ENCODE measurements at regions not wholly inside any gene's neighbourhood (a gene's known extent, or its start where the extent isn't known, plus 50 kb on each side); places are given as distances from the start of the nearest gene placed in this dataset.

GRCh38 chr1:219434285-219434922 is 178.5 kb downstream of the ZC3H11B start:
- in situ Hi-C loops (cut with HindIII; ENCODE audit: low pct_unique_long_range_greater_than_20kb, low sequenced_read_pairs), result no loop called here
- DNase-seq (ENCODE audit: low read depth in 1 of 2, low spot score in 1 of 2), result no peak
- no peak for TF ChIP-seq JUND (IDR thresholded peaks at IDR 0.05; ENCODE audit: low read depth)

- DNase-seq (ENCODE audit: low read depth in 1 of 2, low spot score in 1 of 2), result no peak
- in situ Hi-C loops (cut with HindIII; ENCODE audit: low pct_unique_long_range_greater_than_20kb, low sequenced_read_pairs), result no loop called here
- TF ChIP-seq JUND (IDR thresholded peaks at IDR 0.05; ENCODE audit: low read depth), result no peak
Observed at GRCh38 chr1:219433496-219434131, 179.3 kb downstream of the ZC3H11B start.

- in situ Hi-C loops (cut with HindIII; ENCODE audit: low pct_unique_long_range_greater_than_20kb, low sequenced_read_pairs), result no loop called here
- TF ChIP-seq JUND (IDR thresholded peaks at IDR 0.05; ENCODE audit: low read depth), result no peak
- peak in 1 of 2 experiments; percentile 10 for DNase-seq (ENCODE audit: low read depth in 1 of 2, low spot score in 1 of 2)
Observed at GRCh38 chr1:219433001-219433400, 179.9 kb downstream of the ZC3H11B start.

DNA sequence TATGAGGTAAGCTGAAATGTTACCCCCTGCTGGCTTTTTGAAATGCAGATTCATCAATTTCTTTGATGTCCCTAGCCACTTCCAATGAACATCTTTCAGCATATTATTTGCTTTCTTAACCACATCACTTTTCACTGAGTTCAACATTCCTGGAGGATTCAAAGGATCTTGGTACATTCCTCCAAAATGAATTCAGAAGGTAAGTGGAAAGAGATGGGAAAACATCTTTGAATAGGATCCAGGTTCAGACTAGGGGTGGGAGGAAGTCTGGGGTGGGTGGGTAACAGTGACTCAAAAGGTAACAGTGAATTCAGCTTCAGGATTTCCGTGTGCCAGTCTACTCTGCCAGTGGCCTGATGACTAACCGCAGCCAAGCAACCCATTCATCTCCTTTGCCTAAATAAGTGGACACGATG is 180.7 kb downstream of the ZC3H11B start:
- TF ChIP-seq JUND (IDR thresholded peaks at IDR 0.05; ENCODE audit: low read depth), result no peak
- no peak for DNase-seq (ENCODE audit: low read depth in 1 of 2, low spot score in 1 of 2)
- in situ Hi-C loops (cut with HindIII; ENCODE audit: low pct_unique_long_range_greater_than_20kb, low sequenced_read_pairs), result no loop called here

DNA sequence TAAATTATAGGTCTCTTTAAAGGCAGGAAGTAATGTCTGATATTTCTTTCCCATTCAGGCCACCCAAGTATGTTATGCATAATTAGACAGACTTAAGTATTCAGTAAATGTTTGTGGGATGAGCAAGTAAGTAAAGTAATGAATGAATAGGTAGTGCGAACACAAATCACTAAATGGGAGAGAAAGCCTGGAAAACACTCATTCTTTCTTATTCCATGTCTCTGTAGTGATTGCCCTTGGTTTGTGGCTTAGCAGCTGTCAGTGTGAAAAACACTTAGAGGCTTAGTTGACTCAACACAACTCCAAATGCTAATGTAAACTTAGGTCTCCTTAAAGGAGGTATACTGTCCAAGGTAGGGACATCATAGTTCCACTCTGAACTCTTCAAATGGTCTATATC is 182.5 kb downstream of the ZC3H11B start:
- no peak for TF ChIP-seq JUND (IDR thresholded peaks at IDR 0.05; ENCODE audit: low read depth)
- no peak for DNase-seq (ENCODE audit: low read depth in 1 of 2, low spot score in 1 of 2)
- in situ Hi-C loops (cut with HindIII; ENCODE audit: low pct_unique_long_range_greater_than_20kb, low sequenced_read_pairs), result no loop called here

DNA sequence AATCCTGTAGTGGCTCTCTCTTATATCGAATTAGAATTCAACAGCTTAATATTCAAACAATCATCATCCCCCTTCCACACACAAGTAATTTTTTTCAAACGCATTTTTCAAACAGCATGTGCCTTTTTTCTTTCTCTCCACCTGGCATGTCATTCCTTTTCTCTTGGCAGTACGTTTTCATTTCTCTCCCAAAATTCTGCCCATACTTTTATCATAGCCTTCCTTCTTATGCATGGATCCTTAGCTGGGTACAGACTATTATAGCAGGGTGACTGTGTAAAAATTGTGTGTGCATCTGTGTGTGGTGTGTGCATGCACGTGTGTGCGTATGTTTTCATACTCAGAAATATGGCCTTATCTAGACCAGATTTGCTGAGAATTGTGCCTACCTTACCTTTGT is 184.3 kb downstream of the ZC3H11B start:
- DNase-seq (ENCODE audit: low read depth in 1 of 2, low spot score in 1 of 2), result no peak
- in situ Hi-C loops (cut with HindIII; ENCODE audit: low pct_unique_long_range_greater_than_20kb, low sequenced_read_pairs), result no loop called here

GRCh38 chr1:219427989-219428388 is 184.9 kb downstream of the ZC3H11B start:
- in situ Hi-C loops (cut with HindIII; ENCODE audit: low pct_unique_long_range_greater_than_20kb, low sequenced_read_pairs), result no loop called here
- DNase-seq (ENCODE audit: low read depth in 1 of 2, low spot score in 1 of 2), result no peak
- no peak for TF ChIP-seq JUND (IDR thresholded peaks at IDR 0.05; ENCODE audit: low read depth)

More for the DNA sequence above, 184.3 kb downstream of the ZC3H11B start:
- TF ChIP-seq JUND (IDR thresholded peaks at IDR 0.05; ENCODE audit: low read depth), result no peak

- no peak for TF ChIP-seq JUND (IDR thresholded peaks at IDR 0.05; ENCODE audit: low read depth)
- no peak for DNase-seq (ENCODE audit: low read depth in 1 of 2, low spot score in 1 of 2)
- in situ Hi-C loops (cut with HindIII; ENCODE audit: low pct_unique_long_range_greater_than_20kb, low sequenced_read_pairs), result no loop called here
Observed at GRCh38 chr1:219427403-219427802, 185.5 kb downstream of the ZC3H11B start.

DNA sequence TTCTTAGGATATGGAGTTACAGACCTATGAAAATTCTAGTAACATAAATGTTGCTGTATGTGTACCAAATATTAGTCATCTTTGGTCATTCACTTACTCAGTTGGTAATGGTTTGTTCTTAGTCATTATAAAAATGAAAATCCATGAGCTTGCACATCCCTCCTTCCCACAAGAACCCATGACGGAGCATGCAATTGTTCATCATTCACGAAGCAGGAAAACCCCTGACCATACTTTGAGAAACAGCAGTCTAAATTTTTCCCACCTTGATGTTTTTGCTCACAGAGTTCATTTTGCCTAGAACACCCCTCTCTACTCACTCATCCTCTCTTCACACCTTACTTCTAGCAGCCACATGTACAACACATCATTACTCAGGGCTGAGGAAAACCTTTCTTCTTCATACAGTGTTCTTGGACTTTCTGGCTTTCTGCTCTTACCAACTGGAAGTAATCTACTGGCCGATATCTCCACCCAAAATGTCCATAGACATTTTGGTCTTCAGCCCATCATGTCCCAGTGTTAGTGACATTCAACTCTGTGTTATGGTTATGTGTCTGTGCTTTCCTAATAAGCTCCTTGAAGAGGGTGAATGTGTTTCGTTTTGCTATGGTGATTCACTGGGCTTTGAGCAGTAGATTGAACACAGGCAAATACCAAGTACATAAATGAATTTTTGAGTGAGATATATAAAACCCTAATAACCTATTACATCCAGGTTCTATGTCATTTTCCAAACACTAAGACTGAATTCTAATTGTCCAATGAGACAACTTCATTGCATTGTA is 189.9 kb downstream of the ZC3H11B start:
- TF ChIP-seq JUND (IDR thresholded peaks at IDR 0.05; ENCODE audit: low read depth), result no peak
- in situ Hi-C loops (cut with HindIII; ENCODE audit: low pct_unique_long_range_greater_than_20kb, low sequenced_read_pairs), result no loop called here
- DNase-seq (ENCODE audit: low read depth in 1 of 2, low spot score in 1 of 2), result no peak

GRCh38 chr1:219420913-219421312 is 192.0 kb downstream of the ZC3H11B start:
- in situ Hi-C loops (cut with HindIII; ENCODE audit: low pct_unique_long_range_greater_than_20kb, low sequenced_read_pairs), result no loop called here
- DNase-seq (ENCODE audit: low read depth in 1 of 2, low spot score in 1 of 2), result no peak
- TF ChIP-seq JUND (IDR thresholded peaks at IDR 0.05; ENCODE audit: low read depth), result no peak

GRCh38 chr1:219419860-219420259 is 193.0 kb downstream of the ZC3H11B start:
- in situ Hi-C loops (cut with HindIII; ENCODE audit: low pct_unique_long_range_greater_than_20kb, low sequenced_read_pairs), result no loop called here
- no peak for DNase-seq (ENCODE audit: low read depth in 1 of 2, low spot score in 1 of 2)
- TF ChIP-seq JUND (IDR thresholded peaks at IDR 0.05; ENCODE audit: low read depth), result no peak

- DNase-seq (ENCODE audit: low read depth in 1 of 2, low spot score in 1 of 2), result no peak
- in situ Hi-C loops (cut with HindIII; ENCODE audit: low pct_unique_long_range_greater_than_20kb, low sequenced_read_pairs), result no loop called here
- TF ChIP-seq JUND (IDR thresholded peaks at IDR 0.05; ENCODE audit: low read depth), result no peak
Observed at GRCh38 chr1:219419065-219419464, 193.8 kb downstream of the ZC3H11B start.

DNA sequence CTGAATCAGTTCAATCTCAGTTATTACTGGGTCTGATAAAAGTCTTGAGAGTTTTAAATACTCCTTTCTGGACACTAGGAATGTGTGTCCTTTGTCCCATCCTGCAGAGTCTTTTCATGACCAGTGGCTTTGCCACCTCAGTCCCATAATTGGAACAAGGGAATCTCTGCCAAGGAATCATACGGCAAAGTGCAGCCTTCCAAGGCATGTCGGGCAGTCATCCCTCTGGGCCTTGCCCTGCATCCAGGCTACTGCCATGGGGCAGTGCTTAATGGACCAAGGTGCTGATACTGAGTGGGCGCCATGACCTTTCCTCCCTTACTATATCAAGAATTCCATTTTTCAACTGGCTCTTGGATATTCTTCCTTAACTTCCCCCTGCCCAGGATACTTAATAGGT is 195.3 kb downstream of the ZC3H11B start:
- no peak for TF ChIP-seq JUND (IDR thresholded peaks at IDR 0.05; ENCODE audit: low read depth)
- DNase-seq (ENCODE audit: low read depth in 1 of 2, low spot score in 1 of 2), result no peak
- in situ Hi-C loops (cut with HindIII; ENCODE audit: low pct_unique_long_range_greater_than_20kb, low sequenced_read_pairs), result no loop called here
